ENCODE measurements at regions not wholly inside any gene's neighbourhood (a gene's known extent, or its start where the extent isn't known, plus 50 kb on each side); places are given as distances from the start of the nearest gene placed in this dataset.
"Not testable (repeated sequence)": the region's sequence is repeated elsewhere in the genome, so short reads cannot be mapped to it uniquely, and the experiment has no call there.

DNA sequence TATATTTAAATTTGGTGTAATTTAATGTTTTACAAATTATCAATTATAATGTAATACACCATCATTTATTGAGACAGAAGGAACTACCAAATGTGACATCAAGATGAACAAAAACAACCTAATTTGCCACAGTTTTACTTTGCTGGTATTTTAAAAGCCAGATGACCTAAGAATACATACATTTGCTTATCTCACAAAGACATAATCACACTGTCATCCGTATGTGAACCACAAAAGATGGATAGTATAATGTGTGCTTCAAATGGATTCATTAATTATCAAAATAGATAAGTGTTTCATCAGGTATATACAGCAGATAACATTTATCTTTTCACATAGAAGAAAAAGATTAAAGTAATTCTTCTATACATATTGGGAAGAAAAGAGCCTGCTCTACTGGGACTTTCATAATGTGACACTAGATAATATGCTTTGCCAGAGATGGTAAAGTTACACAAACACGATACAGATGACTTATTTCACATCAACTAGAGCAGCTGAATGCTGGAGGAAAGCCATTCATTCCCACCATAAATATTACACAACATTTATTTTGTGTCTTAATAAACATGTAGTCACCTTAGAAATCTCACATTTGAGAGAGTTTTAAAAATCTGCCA, 278.5 kb downstream of the ISL1 start:
- no peak for DNase-seq

DNA sequence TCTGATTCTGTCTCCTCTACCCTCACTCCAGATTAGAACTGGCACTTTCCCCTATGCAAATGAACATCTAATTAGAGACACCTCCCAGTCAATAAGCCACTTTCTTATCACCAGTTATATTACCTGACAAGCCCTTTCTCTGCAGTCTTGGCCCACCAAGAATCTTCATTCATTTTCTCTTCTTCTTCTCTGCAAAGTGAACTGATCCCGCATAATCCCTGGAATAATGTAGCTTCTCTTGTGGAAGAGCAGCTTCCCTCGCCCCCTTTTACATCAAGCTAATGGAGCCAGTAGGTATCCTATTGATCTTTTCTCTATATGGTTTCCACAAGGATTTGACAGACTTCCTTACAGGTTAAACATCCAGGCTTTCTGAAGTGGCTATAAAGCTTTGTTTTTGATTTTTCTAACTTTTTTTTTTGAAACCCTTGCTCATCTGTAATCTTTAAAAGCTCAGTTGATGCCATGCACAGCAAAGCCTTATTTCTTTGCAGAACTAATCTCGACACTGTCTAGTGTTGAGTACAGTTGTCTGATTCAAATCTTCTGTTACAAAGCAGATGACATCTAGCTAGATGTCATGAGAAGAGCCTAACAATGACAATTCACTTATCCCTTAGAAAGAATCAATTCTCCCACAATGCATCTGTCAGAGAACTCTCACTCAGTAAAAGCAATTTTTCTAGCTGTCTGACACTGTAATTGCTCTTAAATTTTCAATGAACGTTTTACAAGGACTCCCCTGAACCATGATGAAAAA, 281.4 kb downstream of the ISL1 start:
- no peak for DNase-seq

DNA sequence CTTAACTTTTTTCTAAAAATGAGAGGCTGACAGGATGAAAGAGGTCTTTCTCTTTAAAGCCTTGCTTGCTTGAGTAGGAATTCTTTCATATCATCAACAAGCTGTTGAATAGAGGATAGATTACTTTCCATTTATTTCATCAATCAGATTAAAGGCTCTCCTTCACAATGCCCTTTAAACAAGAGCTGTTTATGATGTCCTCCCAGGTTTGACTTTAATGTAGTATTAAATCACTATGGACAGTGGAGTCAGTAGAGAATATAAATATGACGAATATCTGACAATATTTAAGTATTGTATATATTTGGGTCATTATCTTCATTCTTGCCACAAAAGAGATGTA, 282.0 kb downstream of the ISL1 start:
- DNase-seq, result no peak

DNA sequence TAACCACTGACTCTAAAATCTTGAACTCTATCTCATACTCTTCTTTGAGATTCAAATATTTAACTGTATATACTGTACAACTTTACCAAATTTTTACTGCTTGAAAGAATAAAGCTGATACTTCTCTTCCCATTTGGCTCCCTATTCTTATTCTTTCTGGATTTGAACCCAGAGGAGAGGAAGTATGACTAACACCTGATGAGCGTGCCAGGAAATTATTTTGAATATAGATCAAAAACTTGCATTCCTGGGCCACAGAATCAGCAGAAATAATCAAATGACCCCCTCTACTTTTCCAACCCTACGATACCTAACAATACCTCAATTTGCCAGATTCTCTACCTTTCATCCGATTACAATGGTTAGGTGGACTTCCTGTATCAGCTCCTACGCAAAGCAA, 285.8 kb downstream of the ISL1 start:
- no peak for DNase-seq

DNA sequence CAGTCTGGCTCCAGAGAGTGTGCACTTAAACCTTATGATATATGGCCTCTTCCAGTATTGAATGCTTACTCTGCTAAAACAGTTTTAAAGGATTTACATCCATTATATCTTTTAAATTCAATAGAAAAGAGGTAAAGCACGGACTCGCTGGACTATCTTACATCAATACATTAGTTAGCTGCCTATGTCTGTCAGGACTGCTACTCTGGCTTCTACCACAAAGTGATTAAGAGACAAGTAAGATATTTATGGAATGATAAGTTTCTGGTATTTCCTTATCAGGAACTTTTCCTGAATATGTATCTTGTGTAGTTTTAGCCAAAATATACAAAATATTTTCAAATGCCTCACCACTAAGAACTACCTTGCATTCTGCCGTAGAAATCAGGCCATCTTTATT, 295.1 kb downstream of the ISL1 start:
- DNase-seq, result no peak

DNA sequence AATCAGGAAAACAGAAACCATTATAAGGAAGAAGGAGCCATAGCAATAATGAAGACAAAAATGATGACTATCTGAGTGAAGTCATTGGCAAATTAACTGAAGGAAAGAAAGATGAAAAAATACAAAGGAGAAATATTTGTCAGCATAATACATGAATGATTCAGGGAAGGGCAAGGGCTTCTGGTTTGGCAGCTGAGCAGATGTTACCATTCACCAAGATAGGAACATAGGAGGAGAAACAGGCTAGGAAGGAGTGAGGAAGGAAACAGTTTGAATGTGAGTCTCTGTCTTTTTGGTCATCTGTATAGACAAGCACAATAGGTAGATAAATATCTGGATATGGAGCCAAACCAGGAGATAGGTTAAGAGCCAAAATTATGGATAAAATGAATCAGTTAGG, 296.0 kb downstream of the ISL1 start:
- DNase-seq, result no peak

DNA sequence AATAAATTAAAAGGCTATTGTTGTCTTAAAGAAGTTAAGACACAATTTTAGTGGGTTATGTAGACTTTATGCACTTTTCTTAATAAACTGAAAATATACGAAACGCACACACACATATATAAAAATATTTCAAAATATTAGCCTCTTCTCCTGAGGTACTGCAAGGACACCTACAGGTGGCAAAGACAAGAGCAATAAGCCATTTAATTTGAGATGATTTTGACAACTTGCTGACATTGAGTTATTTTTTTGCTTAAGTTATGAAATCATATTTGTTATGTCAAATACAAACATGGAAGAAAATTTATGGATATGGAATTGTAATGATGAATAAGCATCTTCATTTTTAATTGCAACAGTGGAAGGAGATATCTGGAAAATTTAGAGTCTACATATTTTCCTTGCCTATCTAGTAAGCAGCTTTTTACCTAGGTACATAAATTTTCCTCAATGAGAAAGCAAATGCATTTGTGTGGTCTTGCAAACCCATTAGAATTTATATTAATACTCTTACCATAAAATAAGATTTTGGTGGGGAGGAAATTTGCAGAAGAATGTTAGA, 301.6 kb downstream of the ISL1 start:
- no peak for DNase-seq

DNA sequence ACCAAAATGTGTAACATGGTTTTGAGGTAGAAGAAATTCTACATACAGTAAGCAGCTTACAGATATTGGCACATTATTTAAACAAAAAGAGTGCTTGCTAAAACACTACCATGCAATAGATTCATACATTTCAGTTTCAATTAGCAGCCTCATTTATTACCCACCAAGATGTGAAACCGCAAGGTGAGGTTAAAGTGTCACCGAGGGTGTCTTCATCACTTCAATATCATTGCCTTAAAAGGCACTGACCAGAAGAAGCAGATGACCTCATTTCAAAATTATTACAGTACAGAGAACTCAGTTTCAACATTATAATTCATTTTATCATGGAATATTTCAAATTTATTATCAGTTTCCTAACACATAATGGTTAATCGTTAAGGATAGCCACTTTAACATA, 302.2 kb downstream of the ISL1 start:
- DNase-seq, result no peak

DNA sequence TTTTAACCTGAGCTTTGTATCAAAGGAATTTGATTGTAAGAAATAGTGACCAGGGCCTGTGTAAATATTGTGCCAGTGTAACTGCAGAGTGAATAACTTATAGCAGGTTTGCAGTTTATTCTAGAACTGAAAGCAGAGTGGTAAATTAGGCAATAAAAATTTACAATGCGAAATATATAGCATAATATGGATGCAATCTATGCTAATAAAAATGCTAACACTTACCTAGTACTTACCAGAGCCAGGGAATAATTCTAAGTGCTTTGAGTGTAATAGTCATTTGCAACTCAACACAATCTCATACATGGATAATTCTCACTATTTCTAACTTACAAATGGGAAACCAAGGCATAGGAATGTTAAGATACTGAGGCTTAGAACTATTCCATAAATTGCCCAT, 303.4 kb downstream of the ISL1 start:
- DNase-seq, result no peak

DNA sequence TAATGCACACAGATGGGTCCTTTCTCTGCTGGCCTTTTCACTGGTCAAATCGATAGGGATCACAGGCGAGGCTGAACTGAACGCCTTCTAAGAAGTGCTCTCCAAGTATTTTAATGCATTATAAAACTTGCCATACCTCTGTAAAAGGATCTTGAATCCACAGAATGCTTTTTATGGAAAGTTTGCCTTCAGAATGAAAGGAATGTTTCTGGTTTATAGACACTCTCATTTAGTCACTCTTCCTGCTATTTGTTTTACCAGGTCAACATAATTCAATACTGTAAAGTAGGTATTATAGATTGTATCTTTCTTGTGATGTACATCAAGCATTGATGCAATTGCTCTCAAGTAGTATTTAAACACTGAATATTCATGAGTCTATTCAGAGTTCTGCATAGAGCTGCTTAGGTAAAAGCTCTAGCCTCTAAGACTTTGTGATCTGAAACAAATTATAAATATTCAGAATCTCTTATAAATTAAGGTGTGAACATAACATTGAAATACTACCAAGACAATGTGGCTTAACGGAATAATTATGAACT, 308.4 kb downstream of the ISL1 start:
- DNase-seq, result no peak

DNA sequence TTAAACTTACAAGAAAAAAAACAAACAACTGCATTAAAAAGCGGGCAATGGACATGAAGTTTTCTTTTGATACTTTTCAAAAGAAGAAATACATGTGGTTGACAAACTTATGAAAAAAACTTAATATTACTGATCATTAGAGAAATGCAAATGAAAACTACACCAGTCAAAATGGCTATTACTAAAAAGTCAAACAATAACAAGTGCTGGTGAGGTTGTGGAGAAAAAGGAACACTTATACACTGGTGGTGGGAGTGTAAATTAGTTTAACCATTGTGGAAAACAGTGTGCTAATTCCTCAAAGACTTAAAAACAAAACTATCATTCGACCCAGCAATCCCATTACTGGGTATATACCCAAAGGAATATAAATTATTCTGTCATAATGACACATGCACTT, 311.6 kb downstream of the ISL1 start:
- no peak for DNase-seq

DNA sequence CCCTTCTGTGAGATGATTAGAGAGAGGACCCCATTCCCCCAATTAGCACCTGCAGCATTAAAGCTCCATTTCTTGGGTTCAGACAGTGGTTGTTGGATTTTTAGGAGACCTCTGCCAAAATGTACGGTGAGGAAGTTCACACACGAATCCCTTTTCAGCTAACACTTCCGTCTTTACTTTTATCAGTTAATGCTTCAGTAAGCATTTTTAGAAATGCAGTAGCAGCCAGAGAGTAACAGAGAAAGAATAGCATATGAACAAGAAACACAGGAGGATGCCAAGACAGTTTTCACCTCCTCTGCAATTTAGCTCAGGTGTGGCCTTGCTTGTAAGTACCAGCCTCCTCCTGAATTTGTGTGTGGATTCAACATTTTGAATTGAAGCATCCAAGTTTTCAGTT, 312.9 kb downstream of the ISL1 start:
- DNase-seq, result no peak

DNA sequence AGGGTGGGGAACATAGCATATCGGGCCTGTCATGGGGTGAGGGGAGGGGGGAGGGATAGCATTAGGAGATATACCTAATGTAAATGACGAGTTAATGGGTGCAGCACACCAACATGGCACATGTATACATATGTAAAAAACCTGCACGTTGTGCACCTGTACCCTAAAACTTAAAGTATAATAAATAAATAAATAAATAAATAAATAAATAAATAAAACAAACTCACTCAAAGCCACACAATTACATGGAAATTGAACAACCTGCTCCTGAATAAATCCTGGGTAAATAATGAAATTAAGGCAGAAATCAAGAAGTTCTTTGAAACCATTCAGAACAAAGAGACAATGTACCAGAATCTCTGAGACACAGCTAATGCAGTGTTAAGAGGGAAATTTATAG, 318.8 kb downstream of the ISL1 start:
- not testable (repeated sequence) for DNase-seq

DNA sequence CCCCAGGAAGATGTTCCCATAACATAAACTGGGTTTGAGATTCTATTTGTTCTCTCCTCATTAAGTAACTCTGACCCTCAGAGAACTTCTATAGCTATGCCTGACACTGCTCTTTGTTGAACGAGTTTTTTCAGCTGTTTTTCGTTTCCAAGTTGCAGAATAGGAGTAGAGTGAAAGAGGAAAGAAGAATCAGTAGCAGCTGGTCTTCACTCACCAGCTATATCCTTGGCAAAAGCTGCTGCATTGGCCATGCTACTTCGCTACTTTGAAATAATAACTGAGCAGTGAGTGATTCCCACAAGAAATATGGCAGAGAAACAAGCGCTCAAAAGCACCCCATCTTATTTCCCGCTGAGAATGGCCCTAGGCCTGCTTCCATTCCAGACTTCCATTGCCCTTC, 329.0 kb downstream of the ISL1 start:
- no peak for DNase-seq

DNA sequence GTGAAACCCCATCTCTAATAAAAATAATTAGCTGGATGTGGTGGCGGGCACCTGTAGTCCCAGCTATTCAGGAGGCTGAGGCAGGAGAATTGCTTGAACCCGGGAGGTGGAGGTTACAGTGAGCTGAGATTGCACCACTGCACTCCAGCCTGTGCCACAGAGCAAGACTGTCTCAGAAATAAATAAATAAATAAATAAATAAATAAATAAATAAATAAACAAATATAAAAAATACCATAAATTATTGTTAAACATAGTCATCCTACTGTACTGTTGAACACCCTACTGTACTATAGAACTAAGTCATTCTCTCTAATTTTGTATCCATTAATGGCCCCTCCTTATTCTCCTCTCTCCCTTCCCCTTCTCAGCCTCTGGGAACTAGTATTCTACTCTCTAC, 332.2 kb downstream of the ISL1 start:
- DNase-seq, result not testable (repeated sequence)

DNA sequence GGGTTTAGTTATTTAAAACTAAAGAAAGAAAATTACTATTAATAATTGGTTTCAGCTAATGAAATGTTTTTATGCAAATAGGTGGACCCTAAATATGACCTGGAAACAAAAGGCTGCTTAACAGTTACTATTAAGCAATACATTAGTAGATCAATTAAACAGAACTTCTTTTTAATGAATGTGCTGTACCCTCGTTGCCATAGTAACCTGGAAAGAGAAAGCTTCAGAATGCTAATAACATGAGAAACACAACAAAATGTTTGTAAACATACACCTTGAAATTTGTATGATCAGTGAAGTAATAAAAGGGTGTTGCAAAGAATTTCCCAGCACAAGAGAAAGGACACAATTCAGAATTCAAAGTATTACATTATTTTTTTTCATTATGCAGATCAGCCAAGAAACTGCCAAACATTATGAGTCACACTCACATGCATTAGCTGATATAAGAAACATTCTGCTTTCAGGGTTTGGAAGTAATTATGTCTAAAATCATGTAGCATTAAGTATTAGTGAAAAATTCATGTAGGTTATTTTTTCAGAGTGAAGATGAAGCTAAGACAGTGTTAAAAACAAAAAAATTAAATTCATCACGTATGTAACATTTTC, 348.3 kb downstream of the ISL1 start:
- no peak for DNase-seq

DNA sequence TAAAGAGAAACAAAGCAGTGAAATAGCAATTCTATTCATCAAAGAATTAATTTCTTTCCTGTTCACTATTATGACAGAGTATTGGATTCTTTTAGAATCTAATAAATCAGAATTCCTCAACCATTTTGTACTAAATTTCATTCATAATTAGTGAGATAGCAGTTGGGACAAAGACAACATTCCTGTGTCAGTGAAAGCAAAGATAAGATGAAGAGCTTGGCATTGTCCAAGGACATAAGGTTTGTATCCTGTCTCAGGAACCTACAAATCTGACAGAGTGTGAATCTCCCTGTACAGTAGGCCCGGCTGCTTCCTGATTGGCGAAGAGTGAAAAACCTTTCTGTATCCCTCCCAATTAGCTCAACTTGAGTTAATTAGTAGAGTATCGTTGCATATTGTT, 349.1 kb downstream of the ISL1 start:
- DNase-seq, result no peak

DNA sequence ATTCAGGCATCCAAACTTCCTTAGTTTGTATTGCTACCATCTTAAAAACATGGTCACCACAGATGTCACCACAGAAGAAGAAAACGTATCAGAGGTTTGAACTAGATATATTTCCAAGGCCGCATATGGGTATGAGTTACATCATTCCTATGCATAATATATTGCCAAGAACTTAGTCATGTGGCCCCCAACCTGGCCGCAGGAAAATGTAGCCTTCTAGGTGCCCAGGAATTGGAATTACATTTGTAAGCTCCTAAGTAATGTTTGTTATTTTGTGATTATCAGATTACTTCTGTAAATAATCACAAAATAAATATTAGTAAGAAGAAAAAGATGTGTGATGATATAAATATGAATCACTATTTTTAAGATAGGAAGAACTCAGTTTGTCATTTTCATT, 351.4 kb downstream of the ISL1 start:
- DNase-seq, result no peak

DNA sequence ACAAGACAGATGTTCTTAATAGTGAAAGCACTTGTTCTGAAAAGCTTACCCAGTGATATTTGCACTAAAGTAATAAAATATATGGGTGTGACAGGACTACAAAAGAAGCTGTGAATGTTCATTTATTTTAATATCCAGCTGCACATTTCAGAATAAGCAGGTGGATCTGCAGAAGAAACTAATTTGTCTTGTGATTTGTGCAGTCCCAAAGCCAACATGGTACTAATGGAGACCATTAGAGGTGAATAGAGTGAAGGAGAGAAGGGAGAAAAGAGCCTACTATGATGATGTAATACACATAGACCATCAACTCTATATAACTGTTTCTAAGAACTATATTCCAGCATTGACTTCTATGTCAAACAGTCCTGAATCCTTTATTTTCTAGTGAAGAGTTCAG, 362.8 kb downstream of the ISL1 start:
- DNase-seq, result no peak

DNA sequence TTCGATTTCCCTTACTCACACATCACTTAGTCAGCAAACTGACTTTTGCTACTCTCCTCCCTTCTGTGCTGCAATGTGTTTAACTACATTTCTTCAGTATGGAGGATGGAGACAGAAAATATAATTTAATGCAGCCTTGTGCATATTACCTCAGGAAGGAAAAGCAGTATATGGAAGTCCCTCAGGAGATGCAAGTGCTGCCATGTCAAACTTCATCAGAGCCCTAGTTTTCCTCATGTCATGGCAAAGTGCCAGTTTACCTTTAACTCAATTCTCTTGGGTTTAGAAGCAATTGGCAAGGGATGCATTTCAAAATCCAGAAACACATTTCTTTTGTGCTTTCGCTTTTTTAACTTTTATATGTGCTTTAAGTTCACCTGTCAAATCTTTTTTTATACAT, 365.4 kb downstream of the ISL1 start:
- no peak for DNase-seq
